Calu3 (cell line): ENCODE measurements at regions not wholly inside any gene's neighbourhood (a gene's known extent, or its start where the extent isn't known, plus 50 kb on each side); places are given as distances from the start of the nearest gene placed in this dataset.

Experiments used
- BruUV-seq: library from RNA; stranded (reverse); fragments of 400-500 nt; replicated peaks from 2 replicates; lab custom pipeline; 2021; lab: Mats Ljungman, UMichigan
- CTCF ChIA-PET: fragments of 300-600 bp; sonication (Branson Sonifier 250); formaldehyde crosslinking; loops from one replicate; lab custom pipeline; 2022; ENCODE audit warnings: antibody characterized with exemption; lab: Charles Lee
- DNase-seq: peaks from one replicate; pipeline ENCODE4 v3.0.0; 2022
- H3K27ac Mint-ChIP-seq: one replicate; pipeline ENCODE4 v1.8.0; 2022; ENCODE audit warnings: mixed read lengths; ENCODE audit not compliant: unreplicated experiment
- H3K27me3 Mint-ChIP-seq: one replicate; pipeline ENCODE4 v1.8.0; 2022; ENCODE audit warnings: mixed read lengths; ENCODE audit not compliant: unreplicated experiment
- H3K36me3 Mint-ChIP-seq: one replicate; pipeline ENCODE4 v1.8.0; 2022; ENCODE audit warnings: mild to moderate bottlenecking, moderate library complexity, mixed read lengths; ENCODE audit not compliant: insufficient read depth, unreplicated experiment
- H3K4me1 Mint-ChIP-seq: one replicate; pipeline ENCODE4 v1.8.0; 2022; ENCODE audit warnings: mild to moderate bottlenecking, low read depth, mixed read lengths; ENCODE audit not compliant: unreplicated experiment
- H3K4me3 Mint-ChIP-seq: one replicate; pipeline ENCODE4 v1.8.0; 2022; ENCODE audit warnings: mild to moderate bottlenecking, low read depth, moderate library complexity, mixed read lengths; ENCODE audit not compliant: unreplicated experiment
- H3K9me3 Mint-ChIP-seq: one replicate; pipeline ENCODE4 v1.8.0; 2022; ENCODE audit warnings: low read depth, mixed read lengths; ENCODE audit not compliant: unreplicated experiment
- CTCF ChIP-seq: fragments of 200-600 bp; IDR thresholded peaks from one replicate; pipeline ENCODE4 v1.8.0; 2022; ENCODE audit warnings: antibody characterized with exemption; ENCODE audit not compliant: unreplicated experiment
- intact Hi-C: fragments of 100-400 bp; cut with micrococcal nuclease; formaldehyde crosslinking; loops from one replicate; pipeline ENCODE4 v1.10.0; 2022; ENCODE audit not compliant: unreplicated experiment

DNA sequence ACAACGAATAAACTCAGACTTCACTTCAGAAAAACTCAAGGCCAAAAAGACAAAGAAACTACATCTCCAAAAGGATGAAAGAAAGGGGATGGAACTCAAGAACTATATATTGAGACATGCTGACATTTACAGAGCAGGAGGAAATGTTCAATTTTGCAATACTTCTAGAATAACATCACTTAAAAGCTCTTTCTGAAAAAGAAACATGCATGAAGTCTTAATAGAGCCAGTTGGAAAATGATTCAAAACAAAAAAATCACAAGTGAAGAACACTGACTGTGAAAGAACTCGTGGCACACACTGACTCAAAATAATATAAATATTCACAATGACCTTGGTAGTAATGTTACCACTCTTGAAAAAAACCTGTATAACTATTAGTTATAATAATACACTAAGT is 267.8 kb upstream of the NREP start:
- Mint-ChIP-seq H3K27me3 (no peaks in the 10 kb centered on the region), H3K36me3 (no peaks in the 10 kb centered on the region), H3K4me3 (no peak overlapping the region), H3K4me1 (no peaks in the 10 kb centered on the region), H3K27ac (no peak overlapping the region), H3K9me3 (no peaks in the 10 kb centered on the region)
- TF ChIP-seq CTCF, result no peak
- intact Hi-C loops, result no loop called here
- DNase-seq, result no peak
- BruUV-seq, result no TSS peak
- CTCF ChIA-PET, result no interaction called here

- CTCF ChIA-PET, result interaction anchor here (0.7 kb wide), 1 partner anchor 44 kb away, joined by 3 read pairs; no protein-coding TSS in a partner anchor
- no TSS peak for BruUV-seq
- Mint-ChIP-seq H3K27ac (no peak overlapping the region), H3K36me3 (no peaks in the 10 kb centered on the region), H3K27me3 (no peaks in the 10 kb centered on the region), H3K4me1 (no peaks in the 10 kb centered on the region), H3K9me3 (no peaks in the 10 kb centered on the region), H3K4me3 (no peak overlapping the region)
- DNase-seq, result no peak
- no peak for TF ChIP-seq CTCF
- intact Hi-C loops, result no loop called here
Observed at GRCh38 chr5:112024221-112024620, 267.2 kb upstream of the NREP start.

DNA sequence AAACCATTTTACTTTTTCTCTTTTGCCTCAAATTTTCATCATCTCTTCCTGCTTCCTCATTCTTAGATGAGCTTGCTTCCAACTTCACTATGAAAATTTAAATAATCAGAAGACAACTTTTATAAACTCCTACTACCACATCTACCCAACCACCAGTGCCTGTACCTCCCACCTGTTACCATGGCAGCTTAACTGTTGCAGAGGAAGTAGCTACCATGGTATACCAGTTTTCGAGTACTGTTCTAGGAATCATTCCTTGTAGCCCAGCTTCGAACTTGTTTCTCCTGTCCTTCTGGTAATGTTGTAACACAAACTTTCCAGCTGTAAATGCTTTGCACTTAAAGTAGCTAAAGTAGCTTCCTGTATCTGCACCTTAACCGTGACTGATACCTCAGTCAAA is 266.8 kb upstream of the NREP start:
- DNase-seq, result no peak
- Mint-ChIP-seq H3K36me3 (no peaks in the 10 kb centered on the region), H3K27ac (no peak overlapping the region), H3K4me1 (no peaks in the 10 kb centered on the region), H3K4me3 (no peak overlapping the region), H3K27me3 (no peaks in the 10 kb centered on the region), H3K9me3 (no peaks in the 10 kb centered on the region)
- TF ChIP-seq CTCF, result no peak
- intact Hi-C loops, result no loop called here
- no TSS peak for BruUV-seq
- CTCF ChIA-PET, result interaction anchor here (0.7 kb wide), 1 partner anchor 44 kb away, joined by 3 read pairs; no protein-coding TSS in a partner anchor

GRCh38 chr5:112018846-112019245 is 261.9 kb upstream of the NREP start:
- Mint-ChIP-seq H3K9me3 (no peaks in the 10 kb centered on the region), H3K36me3 (no peaks in the 10 kb centered on the region), H3K4me3 (no peak overlapping the region), H3K27ac (no peak overlapping the region), H3K4me1 (no peaks in the 10 kb centered on the region), H3K27me3 (no peaks in the 10 kb centered on the region)
- CTCF ChIA-PET, result no interaction called here
- BruUV-seq, result no TSS peak
- no peak for DNase-seq
- no peak for TF ChIP-seq CTCF
- intact Hi-C loops, result no loop called here

- Mint-ChIP-seq H3K4me1 (no peaks in the 10 kb centered on the region), H3K9me3 (no peaks in the 10 kb centered on the region), H3K27me3 (no peaks in the 10 kb centered on the region), H3K4me3 (no peak overlapping the region), H3K27ac (no peak overlapping the region), H3K36me3 (no peaks in the 10 kb centered on the region)
- CTCF ChIA-PET, result no interaction called here
- TF ChIP-seq CTCF, result no peak
- intact Hi-C loops, result no loop called here
- no peak for DNase-seq
- BruUV-seq, result no TSS peak
Observed at GRCh38 chr5:112016980-112017379, 260.0 kb upstream of the NREP start.
